ENCODE measurements at regions not wholly inside any gene's neighbourhood (a gene's known extent, or its start where the extent isn't known, plus 50 kb on each side); places are given as distances from the start of the nearest gene placed in this dataset.

- DNase-seq (ENCODE audit: low read depth, low spot score) (no peak), ATAC-seq (no peak)
- Histone ChIP-seq H3K4me3 (ENCODE audit: low read depth in 2 of 2, low read length in 2 of 2) (no peak overlapping the region), H3K4me1 (ENCODE audit: control insufficient read depth, insufficient read depth, low read length) (no peaks in the 10 kb centered on the region), H3K27ac (ENCODE audit: low read length) (no peak overlapping the region), H3K27me3 (ENCODE audit: control insufficient read depth, insufficient read depth, low read length) (no peaks in the 10 kb centered on the region), H3K9me3 (ENCODE audit: control insufficient read depth, insufficient read depth, low read depth, low read length) (no peaks in the 10 kb centered on the region), H3K36me3 (ENCODE audit: control insufficient read depth, insufficient read depth, low read length) (no peaks in the 10 kb centered on the region)
- intact Hi-C loops (cut with micrococcal nuclease; ENCODE audit: unreplicated experiment) (no loop called here), in situ Hi-C loops (cut with HindIII; ENCODE audit: low pct_unique_long_range_greater_than_20kb, low sequenced_read_pairs) (no loop called here)
- CTCF ChIA-PET: no interaction called here
- no TSS peak for BruUV-seq (replicated peaks)
- TF ChIP-seq SIN3A (IDR thresholded peaks at IDR 0.05; ENCODE audit: borderline replicate concordance, insufficient read depth, low read depth, low read length) (no peak), TCF7L2 (IDR thresholded peaks at IDR 0.05; ENCODE audit: low read depth, low read length) (no peak), POLR2AphosphoS5 (IDR thresholded peaks at IDR 0.05; ENCODE audit: low read depth, low read length) (no peak), REST (IDR thresholded peaks at IDR 0.05; ENCODE audit: insufficient read depth in 1 of 2, low read depth in 2 of 2, low read length in 1 of 2) (no peak), CTCF (IDR thresholded peaks at IDR 0.05) (no peak)
- POLR2A ChIA-PET: no interaction called here
These were observed 96.4 kb upstream of the AMOTL1 start for GRCh38 chr11:94671553-94672366.

GRCh38 chr11:94672636-94673035 is 95.5 kb upstream of the AMOTL1 start:
- no peaks in the 10 kb centered on the region for H3K9me3 ChIP-seq (ENCODE audit: control insufficient read depth, insufficient read depth, low read depth, low read length)
- TF ChIP-seq CTCF (IDR thresholded peaks at IDR 0.05) (no peak), POLR2AphosphoS5 (IDR thresholded peaks at IDR 0.05; ENCODE audit: low read depth, low read length) (no peak), REST (IDR thresholded peaks at IDR 0.05; ENCODE audit: insufficient read depth in 1 of 2, low read depth in 2 of 2, low read length in 1 of 2) (no peak), TCF7L2 (IDR thresholded peaks at IDR 0.05; ENCODE audit: low read depth, low read length) (no peak), SIN3A (IDR thresholded peaks at IDR 0.05; ENCODE audit: borderline replicate concordance, insufficient read depth, low read depth, low read length) (no peak)
- no peak overlapping the region for H3K4me3 ChIP-seq (ENCODE audit: low read depth in 2 of 2, low read length in 2 of 2)
- in situ Hi-C loops (cut with HindIII; ENCODE audit: low pct_unique_long_range_greater_than_20kb, low sequenced_read_pairs): no loop called here
- H3K27ac ChIP-seq (ENCODE audit: low read length): no peak overlapping the region
- DNase-seq (ENCODE audit: low read depth, low spot score) (no peak), ATAC-seq (no peak)
- ChIA-PET POLR2A (no interaction called here), CTCF (no interaction called here)
- no peaks in the 10 kb centered on the region for H3K4me1 ChIP-seq (ENCODE audit: control insufficient read depth, insufficient read depth, low read length)
- intact Hi-C loops (cut with micrococcal nuclease; ENCODE audit: unreplicated experiment): no loop called here
- no TSS peak for BruUV-seq (replicated peaks)
- no peaks in the 10 kb centered on the region for H3K36me3 ChIP-seq (ENCODE audit: control insufficient read depth, insufficient read depth, low read length)
- H3K27me3 ChIP-seq (ENCODE audit: control insufficient read depth, insufficient read depth, low read length): no peaks in the 10 kb centered on the region

All from Panc1 (cell line).